AG08396 (cell line): ENCODE measurements at regions not wholly inside any gene's neighbourhood (a gene's known extent, or its start where the extent isn't known, plus 50 kb on each side); places are given as distances from the start of the nearest gene placed in this dataset.
A peak's percentile ranks its signal among the peaks of the same experiment; 100 is the strongest.
"Not testable (repeated sequence)": the region's sequence is repeated elsewhere in the genome, so short reads cannot be mapped to it uniquely, and the experiment has no call there.

ENCODE experiments used
- DNase-seq: peaks from one replicate; pipeline ENCODE4 v3.0.0; 2012; ENCODE audit warnings: low spot score, mixed read lengths

DNA sequence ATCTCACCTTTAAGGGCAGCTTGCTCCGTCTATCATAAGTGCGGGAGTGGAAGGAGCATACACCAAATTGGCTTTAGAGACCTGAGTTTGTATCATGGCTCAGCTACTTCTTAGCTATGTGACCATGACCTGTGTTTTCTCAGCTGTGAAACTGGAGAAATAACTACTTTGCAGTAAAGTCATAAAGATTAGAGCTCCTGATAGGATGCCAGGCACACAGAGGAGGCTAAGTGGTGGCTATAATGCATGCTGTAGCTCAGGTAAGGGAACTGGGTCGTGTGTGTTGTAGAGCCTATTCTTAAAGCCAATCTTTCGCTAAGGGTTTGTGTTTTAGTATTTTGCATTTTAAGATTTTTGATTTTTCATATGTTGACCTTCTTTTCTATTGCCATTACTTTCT, 451.5 kb upstream of the MAN1A1 start:
- DNase-seq: no peak

DNA sequence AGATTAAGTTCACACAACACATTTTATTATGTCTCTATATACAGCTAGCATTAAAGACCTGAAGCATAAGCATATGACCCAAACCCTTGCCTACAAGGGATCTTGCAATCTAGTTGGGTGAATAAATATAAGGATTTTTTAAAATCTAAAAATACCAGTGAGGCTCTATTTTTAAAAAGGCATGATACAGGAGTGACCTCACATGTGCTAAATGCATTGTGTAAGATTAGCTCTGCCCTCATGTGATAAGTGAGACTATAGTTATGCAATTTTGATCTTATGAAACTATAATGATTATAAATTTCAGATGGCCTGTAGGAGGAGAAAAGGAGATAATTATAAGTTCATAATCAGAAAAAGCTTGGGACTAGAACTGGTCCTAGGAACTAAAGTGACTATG, 451.0 kb upstream of the MAN1A1 start:
- no peak for DNase-seq

DNA sequence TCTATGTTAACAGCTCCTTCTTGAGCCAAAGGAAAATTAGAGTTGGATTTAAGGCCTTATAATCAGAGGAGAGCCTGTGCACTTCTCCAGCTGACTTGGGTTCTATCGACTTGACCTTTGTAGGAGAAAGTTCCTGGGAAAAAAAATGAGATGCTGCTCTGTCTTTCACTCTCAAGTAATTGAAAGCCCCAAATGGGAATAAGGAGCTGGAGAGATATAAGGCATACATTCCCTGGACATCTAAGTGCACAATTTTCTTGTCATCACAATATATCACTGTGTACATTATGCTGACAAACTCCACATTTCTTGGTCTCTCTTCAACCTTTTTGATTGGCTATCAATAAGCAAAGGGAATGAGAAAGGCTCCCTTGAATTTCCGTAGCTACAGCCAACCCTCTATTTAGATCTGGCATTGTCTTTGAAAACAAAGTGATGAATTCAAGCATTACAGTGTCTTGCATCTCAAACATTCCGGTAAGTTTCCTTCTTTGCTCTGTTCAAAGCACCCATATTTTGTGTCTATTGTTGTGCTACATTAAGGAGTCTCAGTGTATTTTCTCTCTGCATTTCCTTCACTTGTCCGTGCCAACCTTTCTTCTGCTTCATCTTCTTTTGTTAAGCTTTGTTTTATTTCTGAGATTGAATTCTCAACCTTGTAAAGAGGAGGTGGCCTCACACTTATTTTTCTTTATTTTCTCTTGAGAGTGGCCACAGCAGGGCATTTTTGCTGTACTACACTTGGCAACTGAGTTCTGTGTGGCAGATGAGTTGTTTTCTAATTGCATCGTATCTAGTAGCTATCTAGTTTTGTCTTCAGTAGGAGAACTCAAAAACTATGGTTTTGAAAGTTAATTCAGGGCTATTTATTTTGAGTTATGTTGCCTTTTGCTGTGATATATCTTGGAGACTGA, 450.3 kb upstream of the MAN1A1 start:
- no peak for DNase-seq

DNA sequence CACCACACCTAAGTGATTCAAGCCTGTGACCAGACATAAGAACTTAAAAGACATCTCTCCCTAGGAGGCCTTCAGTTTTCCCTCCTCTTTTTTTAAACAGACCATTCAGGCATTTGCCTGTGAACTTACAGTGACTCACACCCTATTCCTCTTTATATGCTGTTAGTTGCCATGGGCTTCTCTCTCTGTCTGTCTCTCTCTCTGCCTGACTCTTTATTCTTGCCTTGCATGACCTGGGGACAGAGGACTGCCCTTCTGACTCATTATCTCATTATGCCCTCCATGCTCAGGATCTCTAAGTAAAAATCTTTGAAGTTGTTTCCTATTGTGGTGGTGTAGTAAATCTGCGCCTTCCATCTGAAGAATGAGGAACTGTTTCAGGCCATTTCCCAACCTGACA, 442.2 kb upstream of the MAN1A1 start:
- no peak for DNase-seq

DNA sequence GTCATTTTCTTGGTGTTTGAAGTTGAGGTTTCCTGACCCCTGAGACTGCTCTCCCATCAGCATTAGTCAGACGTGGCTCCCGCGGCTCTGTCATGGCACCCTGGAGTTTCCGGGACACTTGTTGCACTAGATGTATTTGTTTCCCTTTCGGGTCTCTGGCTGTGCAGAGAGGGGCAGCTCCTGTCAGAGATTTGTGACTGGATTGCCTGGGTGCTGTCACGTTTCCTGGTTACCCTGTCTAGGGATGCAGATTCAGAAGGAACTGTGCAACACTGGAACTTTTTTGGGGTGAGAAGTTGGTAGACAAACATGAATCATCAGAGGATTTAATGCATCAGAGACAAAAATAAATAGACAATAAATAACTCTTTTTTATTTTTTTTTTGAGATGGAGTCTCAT, 431.8 kb upstream of the MAN1A1 start:
- no peak for DNase-seq

DNA sequence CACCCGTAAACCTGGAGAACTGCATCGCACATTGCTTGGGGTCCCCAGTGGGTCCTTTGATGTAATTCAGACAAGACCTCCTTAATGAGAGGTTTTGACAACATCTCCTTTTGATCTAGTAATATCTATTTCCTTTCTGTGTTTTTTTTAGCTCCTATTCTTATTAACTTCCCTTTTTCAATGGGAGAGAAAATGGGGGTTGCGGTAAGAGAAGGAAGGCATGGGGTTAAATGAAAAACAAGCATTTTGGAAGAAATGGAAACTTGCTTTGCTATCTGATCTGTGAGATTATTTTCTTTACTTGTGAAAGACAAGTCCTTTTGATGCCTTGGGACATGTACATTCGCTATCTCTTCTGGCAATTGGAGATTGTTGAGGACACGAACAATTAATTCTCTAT, 418.6 kb upstream of the MAN1A1 start:
- no peak for DNase-seq

DNA sequence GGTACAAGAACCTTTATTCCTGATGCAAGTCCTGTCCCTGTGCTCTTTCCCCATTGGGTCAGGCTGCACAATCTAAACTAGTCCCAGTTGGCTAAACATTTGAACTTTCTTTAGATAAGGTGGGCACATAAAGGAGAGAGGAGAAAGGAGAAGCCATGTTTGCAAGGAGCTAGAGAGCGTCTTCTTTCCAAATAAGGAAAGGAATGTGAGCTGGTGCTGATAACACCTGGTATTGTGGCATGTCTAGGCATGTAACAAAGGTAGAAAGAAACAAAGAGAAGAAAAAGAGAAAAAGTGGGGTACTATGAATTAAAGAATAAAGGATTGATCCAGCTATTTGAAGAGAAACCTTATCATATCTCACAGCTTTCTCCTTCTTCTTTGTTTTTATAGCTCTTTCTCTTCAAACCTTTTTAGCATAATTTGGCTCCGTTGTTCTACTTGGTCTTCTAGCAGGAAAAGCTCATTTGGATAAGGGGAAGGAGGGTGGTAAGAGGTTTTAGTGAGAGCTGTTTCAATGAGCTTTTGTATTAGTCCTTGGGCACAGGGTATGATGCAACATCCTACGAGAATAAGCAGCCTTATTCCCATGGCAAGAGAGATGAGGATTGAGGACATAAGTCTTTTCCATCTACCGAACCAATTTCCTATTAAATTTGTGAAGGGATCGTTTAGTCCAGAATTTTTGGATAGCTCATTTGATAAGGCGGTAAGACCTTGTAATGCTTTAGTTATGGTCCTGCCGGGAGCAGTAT, 415.5 kb upstream of the MAN1A1 start:
- no peak for DNase-seq

DNA sequence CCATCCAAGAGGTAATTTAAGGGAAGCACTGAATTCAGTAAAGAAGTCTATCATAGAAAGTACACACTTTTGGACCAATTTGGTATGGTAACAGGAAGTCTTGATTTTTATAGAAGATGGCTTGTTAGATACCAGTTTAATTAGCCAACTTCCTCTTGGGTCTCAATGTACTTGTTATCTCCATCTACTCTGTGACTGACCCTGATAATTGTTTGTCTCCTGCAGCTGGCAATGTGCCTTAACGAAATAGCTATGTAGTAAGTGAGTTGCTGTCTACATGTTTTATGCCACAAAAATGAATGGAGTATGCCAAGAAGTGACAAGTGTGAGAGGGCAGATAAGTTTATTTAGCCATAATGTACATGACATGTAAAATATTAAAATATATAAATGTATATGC, 410.5 kb upstream of the MAN1A1 start:
- DNase-seq: no peak

DNA sequence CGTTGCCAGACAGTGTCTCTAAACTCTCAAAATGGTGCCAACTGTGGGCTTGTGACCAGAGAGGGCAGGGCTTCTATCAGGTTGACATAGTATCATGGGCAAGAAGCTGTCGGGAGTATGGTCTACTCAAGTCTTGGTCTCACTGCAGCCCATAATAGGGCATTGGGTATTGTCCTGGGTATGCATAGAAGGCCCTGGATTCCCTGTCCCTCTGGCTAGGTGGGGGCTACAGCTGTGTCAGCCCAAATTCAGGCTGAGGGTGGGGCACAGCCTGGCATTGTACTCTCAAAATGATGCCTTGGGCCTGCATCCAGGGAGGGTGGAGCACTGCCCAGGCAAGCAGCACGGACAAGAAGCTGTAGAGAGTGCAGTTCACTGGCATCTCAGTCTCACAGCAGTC, 408.8 kb upstream of the MAN1A1 start:
- no peak for DNase-seq

DNA sequence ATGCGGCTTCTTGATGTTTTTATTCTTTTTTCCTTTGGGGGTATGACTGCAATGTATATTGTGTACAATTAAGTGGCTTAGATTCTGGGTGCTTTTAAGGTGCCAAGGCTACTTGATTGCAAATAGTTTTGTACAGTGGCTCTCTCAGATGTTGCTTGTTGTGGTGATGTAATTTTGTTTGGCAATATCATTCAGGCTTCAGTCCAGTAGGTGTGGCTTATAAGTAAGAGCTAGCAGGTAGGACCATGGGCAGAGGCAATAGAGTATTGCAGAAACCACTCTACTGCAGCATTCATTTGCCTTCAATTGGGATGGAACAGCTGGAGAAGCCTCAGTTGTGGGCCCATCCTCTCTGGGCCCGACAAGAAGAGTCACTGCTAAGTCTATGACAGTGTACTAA, 407.9 kb upstream of the MAN1A1 start:
- no peak for DNase-seq

DNA sequence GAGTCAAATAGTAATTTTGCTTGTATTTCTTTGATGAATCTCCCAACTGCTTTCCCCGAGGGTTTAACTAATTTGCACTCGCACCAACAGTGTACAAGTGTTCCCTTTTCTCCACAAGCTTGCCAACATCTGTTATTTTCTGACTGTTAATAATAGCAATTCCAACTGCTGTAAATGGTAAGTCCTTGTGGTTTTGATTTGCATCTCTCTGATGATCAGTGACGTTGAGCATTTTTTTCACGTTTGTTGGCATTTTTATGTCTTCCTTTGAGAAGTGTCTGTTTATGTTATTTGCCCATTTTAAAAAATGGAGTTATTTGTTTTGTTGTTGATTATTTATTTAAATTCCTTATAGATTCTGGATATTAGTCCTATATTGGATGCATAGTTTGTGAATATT, 399.8 kb upstream of the MAN1A1 start:
- DNase-seq: no peak

DNA sequence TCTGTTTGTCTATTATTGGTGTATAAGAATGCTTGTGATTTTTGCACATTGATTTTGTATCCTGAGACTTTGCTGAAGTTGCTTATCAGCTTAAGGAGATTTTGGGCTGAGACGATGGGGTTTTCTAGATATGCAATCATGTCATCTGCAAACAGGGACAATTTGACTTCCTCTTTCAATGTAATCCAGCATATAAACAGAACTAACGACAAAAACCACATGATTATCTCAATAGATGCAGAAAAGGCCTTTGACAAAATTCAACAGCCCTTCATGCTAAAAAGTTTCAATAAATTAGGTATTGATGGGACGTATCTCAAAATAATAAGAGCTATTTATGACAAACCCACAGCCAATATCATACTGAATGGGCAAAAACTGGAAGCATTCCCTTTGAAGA, 399.0 kb upstream of the MAN1A1 start:
- DNase-seq: not testable (repeated sequence)

DNA sequence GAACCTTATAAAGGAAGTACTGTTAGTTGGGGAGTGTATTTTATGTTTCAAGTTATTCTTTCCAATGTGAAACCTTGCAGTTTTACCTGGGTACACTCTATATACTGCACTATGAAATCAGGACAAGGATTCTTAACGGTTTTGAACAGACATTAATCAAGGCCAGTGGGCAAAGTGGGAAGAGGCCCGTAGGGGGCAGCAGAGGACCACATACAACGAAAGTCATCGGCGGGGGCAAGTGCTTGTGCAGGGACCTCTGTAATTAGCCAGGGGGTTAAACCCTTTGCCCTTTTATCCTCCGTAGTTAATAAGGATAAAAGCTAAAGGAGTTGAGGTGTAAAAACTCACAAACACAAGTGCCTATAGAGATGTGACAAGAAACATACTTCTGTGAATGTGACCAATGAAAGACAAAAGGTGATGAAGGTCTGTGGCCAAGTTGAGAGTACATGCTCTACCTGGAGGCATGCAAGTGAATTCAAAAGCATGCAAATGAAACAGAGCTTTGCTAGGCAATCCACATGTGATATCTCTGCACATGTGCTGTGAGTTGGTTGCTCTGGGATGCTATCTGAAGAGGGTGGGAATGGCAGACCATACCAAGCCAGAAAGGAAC, 392.7 kb upstream of the MAN1A1 start:
- peak; percentile 13 for DNase-seq

DNA sequence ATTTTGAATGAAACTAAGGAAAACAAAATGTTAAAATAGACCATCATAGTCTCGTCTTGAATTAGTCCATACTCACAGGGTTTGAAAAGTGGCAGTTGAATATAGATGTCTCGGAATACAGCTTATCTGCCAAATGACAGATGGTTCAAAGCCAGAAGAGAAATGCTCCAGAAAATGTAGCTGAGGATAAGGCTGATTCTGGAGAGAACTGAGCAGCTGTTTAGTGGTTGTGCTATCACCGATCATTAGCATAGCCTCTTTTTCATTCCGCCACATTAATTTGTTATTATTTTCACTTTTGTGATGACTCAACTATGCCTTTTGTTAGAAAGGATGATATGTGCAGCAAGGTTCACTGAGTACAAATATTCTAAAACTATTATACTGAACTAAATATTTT, 390.2 kb upstream of the MAN1A1 start:
- no peak for DNase-seq

DNA sequence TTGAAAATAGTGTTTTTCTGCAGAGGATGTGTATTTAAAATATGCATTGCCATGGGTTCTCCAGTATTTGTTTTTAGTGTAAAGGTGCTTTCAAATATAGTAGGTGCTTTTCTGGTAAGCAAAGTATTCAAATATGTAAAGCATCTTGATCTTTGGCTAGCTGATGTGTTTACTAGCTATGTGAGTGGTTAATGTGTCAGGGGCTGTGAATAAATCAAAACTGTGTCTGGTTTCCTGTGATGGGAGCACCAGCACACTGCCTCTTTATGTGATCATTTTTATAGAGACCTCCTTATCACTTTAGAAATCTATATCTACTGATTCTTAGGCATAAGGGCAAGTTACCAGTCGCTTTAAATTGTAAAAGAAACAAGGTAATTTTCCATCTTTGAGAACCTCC, 388.9 kb upstream of the MAN1A1 start:
- DNase-seq: no peak

DNA sequence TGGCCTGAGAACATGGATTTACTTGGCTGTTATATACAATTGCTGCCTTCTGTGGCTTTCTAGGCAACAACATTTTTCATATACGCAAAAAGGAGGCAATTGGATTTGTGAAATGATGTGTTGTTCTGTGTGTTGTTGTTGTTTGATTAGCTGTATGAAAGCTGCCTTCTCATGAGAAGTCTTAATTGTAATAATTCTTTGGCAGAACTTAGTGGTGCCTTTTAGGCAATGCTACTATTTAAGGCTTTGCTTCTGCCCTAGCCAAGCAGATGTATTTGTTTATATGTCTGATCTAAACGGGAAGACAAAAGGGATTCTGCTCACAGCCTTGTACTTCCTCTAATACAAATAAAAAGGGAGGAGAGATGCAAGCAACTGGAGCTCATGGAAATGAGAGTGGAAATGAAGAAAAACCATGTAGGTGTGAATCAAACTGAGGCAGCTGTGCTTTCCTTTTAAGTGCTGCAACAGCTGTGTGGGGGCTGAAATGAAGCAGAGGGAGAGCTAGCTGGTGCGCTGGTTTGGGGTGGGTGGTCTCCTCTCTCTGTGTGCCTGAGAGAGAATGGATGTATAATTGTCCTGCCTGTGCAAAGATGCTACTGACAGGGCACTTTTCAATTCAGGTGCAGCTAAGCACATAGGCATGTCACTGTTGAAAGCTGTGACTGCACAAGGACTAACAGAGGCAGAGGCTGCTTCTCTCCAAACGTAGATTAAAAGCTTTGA, 386.9 kb upstream of the MAN1A1 start:
- no peak for DNase-seq

DNA sequence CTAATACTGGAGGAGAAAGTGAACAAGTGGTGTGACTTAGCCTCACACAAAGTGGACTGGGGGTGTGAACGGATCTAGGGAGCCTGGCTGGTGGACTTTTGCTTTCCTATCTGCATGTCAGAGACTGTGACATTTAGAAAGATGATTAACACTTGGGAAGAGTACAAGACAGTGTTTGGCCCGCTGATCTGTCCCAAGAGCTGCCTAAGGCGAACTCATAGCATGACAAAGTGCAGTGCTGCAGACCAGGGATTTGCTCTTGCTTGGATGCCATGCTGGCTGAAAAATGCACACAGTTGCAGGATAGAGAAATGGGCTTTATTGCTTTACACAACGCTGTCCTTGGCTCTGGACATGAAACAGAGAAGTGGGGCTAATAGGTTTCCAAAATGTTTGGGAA, 386.0 kb upstream of the MAN1A1 start:
- DNase-seq: no peak

DNA sequence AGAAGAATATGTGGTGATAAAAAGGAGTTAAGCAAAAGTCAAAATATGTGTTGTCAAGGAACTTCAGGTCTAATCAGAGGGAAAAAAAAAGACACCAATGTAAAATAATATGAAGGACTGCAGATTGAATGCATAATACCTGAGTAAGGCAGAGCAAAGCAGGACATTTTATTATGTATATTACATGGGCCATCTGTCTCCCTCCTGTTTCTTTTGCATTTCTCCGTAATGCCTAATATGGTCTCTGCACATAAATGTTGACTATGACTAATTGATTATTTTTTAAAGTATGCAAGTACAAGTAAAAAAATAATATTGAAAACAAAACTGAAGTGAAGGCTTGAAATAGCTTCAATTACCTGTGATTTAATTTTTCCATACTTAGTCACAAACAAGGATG, 384.7 kb upstream of the MAN1A1 start:
- no peak for DNase-seq

DNA sequence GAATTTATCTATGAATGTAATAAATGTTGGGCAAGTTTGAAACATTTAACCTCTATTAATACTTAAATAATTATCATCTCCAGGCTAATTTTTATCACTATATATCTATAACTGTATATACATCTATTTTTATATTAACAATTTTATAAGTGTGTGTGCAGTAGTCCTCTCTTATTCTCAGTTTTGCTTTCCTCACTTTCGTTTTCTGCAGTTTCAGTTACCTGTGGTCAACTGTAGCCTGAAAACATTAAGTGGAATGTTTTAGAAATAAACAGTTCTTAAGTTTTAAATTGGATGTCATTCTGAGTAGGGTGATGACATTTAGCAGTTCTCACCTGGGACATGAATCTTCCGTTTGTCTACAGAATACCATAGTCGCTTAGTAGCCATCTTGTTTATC, 379.4 kb upstream of the MAN1A1 start:
- no peak for DNase-seq

DNA sequence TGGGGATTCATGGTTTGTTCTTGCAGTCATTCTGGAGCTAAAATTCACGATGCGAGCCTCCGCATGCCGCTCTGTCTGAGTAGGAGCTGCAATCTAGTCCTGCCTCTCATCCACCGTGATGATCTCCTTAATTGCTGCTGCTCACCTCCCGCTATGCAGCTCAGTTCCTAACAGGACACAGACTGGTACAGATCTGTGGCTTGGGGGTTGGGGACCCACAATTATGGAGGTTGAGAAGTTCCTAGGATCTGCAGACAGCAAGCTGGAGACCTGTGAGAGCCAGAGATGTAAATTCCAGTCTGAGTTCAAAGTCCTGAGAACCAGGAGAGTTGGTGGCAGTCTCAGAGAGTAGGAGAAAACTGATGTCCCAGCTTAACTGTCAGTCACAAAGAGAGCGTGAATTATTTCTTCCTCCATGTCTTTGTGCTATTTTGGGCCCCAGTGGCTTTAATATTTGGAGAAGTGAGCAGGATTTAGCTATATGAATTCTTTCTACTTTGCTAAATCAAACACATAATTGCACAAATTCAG, 378.7 kb upstream of the MAN1A1 start:
- no peak for DNase-seq

DNA sequence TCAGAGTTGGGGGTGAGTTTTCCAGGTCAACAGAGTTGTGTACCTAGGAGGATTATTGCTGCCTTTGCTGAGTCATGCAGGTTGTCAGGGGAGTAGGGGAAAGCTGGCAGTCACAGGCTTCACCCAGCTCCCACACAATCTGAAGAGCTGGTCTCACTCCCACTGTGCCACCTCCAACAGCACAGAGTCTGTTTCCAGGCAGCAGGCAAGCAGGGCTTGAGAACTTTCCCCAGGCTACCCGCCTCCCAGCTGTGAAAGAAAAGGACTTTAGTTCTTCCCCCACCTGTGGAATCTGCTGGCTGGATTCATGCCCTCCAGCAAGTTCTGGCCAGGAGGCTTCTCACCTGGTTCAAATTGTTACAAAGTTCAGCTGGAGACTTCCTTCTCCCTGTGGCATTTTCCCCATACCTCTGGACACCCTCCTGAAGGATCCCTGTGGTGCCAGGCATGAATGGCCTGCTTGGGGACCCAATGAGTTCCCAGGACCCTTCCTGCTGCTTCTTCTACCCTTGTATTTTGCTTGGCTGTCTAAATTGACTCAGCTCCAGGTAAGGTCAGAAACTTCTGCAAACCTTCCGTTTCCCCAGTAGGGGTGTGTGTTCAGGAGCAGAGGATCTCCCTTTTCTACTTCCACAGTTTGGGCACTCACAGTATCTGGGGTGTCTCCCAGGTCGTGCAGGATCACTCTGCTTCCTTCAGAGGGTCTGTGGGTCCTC, 378.1 kb upstream of the MAN1A1 start:
- DNase-seq: no peak
